Progenitor cell of endocrine pancreas (in vitro differentiated cells): ENCODE measurements at regions not wholly inside any gene's neighbourhood (a gene's known extent, or its start where the extent isn't known, plus 50 kb on each side); places are given as distances from the start of the nearest gene placed in this dataset.

Experiments used
- DNase-seq: peaks from one replicate; pipeline ENCODE4 v3.0.0; 2021; ENCODE audit warnings: low spot score; ENCODE audit not compliant: unreplicated experiment
- H3K27ac Mint-ChIP-seq: 2 replicates; pipeline ENCODE4 v1.8.0; 2021; ENCODE audit warnings: mild to moderate bottlenecking, moderate library complexity, mixed read lengths
- H3K27me3 Mint-ChIP-seq: 2 replicates; pipeline ENCODE4 v1.8.0; 2021; ENCODE audit warnings: mixed read lengths
- H3K36me3 Mint-ChIP-seq: 2 replicates; pipeline ENCODE4 v1.8.0; 2022; ENCODE audit warnings: mixed read lengths; ENCODE audit not compliant: insufficient read depth
- H3K4me1 Mint-ChIP-seq: 2 replicates; pipeline ENCODE4 v1.8.0; 2021; ENCODE audit warnings: low read depth, mixed read lengths
- H3K4me3 Mint-ChIP-seq: 2 replicates; pipeline ENCODE4 v1.8.0; 2021; ENCODE audit warnings: low read depth, mild to moderate bottlenecking, moderate library complexity, mixed read lengths
- H3K9me3 Mint-ChIP-seq: 2 replicates; pipeline ENCODE4 v1.8.0; 2021; ENCODE audit warnings: low read depth, mixed read lengths
- CTCF ChIP-seq: fragments of 200-600 bp; sonication (generic); IDR thresholded peaks from one replicate; pipeline ENCODE4 v1.5.0; 2021; ENCODE audit warnings: antibody characterized with exemption, mild to moderate bottlenecking; ENCODE audit not compliant: unreplicated experiment

- H3K4me1 Mint-ChIP-seq, result peaks cover 32% of the 10 kb centered on the region
- H3K27me3 Mint-ChIP-seq, result no peaks in the 10 kb centered on the region
- TF ChIP-seq CTCF, result no peak
- H3K9me3 Mint-ChIP-seq, result no peaks in the 10 kb centered on the region
- H3K4me3 Mint-ChIP-seq, result no peak overlapping the region
- H3K27ac Mint-ChIP-seq, result no peak overlapping the region
- no peak for DNase-seq
- no peaks in the 10 kb centered on the region for H3K36me3 Mint-ChIP-seq
Measured at GRCh38 chr12:75717902-75718301, 206.5 kb upstream of the KRR1 start.

- Mint-ChIP-seq H3K27me3 (no peaks in the 10 kb centered on the region), H3K27ac (no peak overlapping the region), H3K4me3 (no peak overlapping the region), H3K36me3 (no peaks in the 10 kb centered on the region), H3K4me1 (peaks cover 33% of the 10 kb centered on the region), H3K9me3 (no peaks in the 10 kb centered on the region)
- TF ChIP-seq CTCF, result no peak
- DNase-seq, result no peak
Measured at GRCh38 chr12:75716291-75717025, 205.0 kb upstream of the KRR1 start.

- Mint-ChIP-seq H3K4me1 (peaks cover 33% of the 10 kb centered on the region), H3K27me3 (no peaks in the 10 kb centered on the region), H3K27ac (no peak overlapping the region), H3K9me3 (no peaks in the 10 kb centered on the region), H3K4me3 (no peak overlapping the region), H3K36me3 (no peaks in the 10 kb centered on the region)
- TF ChIP-seq CTCF, result no peak
- DNase-seq, result no peak
Measured at GRCh38 chr12:75715682-75716081, 204.3 kb upstream of the KRR1 start.

GRCh38 chr12:75715323-75715644 lies 203.9 kb upstream of the KRR1 start:
- Mint-ChIP-seq H3K27ac (no peak overlapping the region), H3K4me3 (no peak overlapping the region), H3K9me3 (no peaks in the 10 kb centered on the region), H3K36me3 (no peaks in the 10 kb centered on the region), H3K27me3 (no peaks in the 10 kb centered on the region), H3K4me1 (peaks cover 33% of the 10 kb centered on the region)
- no peak for DNase-seq
- no peak for TF ChIP-seq CTCF

- no peak for TF ChIP-seq CTCF
- Mint-ChIP-seq H3K9me3 (no peaks in the 10 kb centered on the region), H3K4me3 (no peak overlapping the region), H3K36me3 (no peaks in the 10 kb centered on the region), H3K4me1 (peaks cover 38% of the 10 kb centered on the region), H3K27me3 (no peaks in the 10 kb centered on the region), H3K27ac (peak overlapping the region; percentile 59)
- DNase-seq, result no peak
Measured at GRCh38 chr12:75714462-75715322, 203.3 kb upstream of the KRR1 start.
